SK-N-SH (cell line): ENCODE measurements at regions not wholly inside any gene's neighbourhood (a gene's known extent, or its start where the extent isn't known, plus 50 kb on each side); places are given as distances from the start of the nearest gene placed in this dataset.

ENCODE experiments used
- CTCF ChIA-PET: fragments of 300-600, 350-600 bp; formaldehyde crosslinking; extraction: SDS; loops from one replicate; lab custom pipeline; 2021; lab: Yijun Ruan, JAX
- POLR2A ChIA-PET: fragments of 350-600 bp; sonication (Branson Sonifier 250); formaldehyde crosslinking; extraction: SDS; loops from one replicate; lab custom pipeline; 2020; ENCODE audit warnings: antibody characterized with exemption, inconsistent platforms; lab: Yijun Ruan, JAX
- DNase-seq: peaks from one replicate; pipeline ENCODE4 v3.0.0; 2012
- H2AFZ ChIP-seq: fragments of 200-600 bp; sonication (generic); 2 replicates; pipeline ENCODE4 v1.8.1; 2016; ENCODE audit warnings: antibody characterized with exemption, mild to moderate bottlenecking, low read depth
- H3F3A ChIP-seq: fragments of 200-600 bp; sonication (generic); replicated peaks from 2 replicates; pipeline ENCODE3; 2016; ENCODE audit warnings: antibody characterized with exemption, mild to moderate bottlenecking; ENCODE audit not compliant: insufficient read depth
- H3K27ac ChIP-seq, 2 experiments: fragments of 200-500 bp in 1 of 2; fragments of 200-600 bp in 1 of 2; sonication (Bioruptor generic) in 1 of 2; sonication (generic), shearing (Covaris generic) in 1 of 2; 2 replicates each; pipeline versions ENCODE4 v1.5.1 to v1.6.1; 2014 to 2016; ENCODE audit warnings: low read depth in 2 of 2, inconsistent platforms in 1 of 2, low read length in 1 of 2, mild to moderate bottlenecking in 1 of 2, mixed read lengths in 1 of 2
- H3K27me3 ChIP-seq: fragments of 200-600 bp; sonication (generic), shearing (Covaris generic); 2 replicates; pipeline ENCODE4 v1.6.1; 2016; ENCODE audit warnings: mixed run types; ENCODE audit not compliant: insufficient read depth
- H3K36me3 ChIP-seq, 2 experiments: fragments of 200-500 bp in 1 of 2; fragments of 200-600 bp in 1 of 2; sonication (Bioruptor generic) in 1 of 2; sonication (generic) in 1 of 2; replicated peaks in 1 of 2; 2 replicates each; pipeline versions ENCODE3 to v1.5.1; 2014 to 2016; ENCODE audit warnings: low read length in 1 of 2, mild to moderate bottlenecking in 1 of 2; ENCODE audit not compliant: insufficient read depth in 2 of 2, control insufficient read depth in 1 of 2
- H3K4me1 ChIP-seq, 2 experiments: fragments of 200-500 bp in 1 of 2; fragments of 200-600 bp in 1 of 2; sonication (Bioruptor generic) in 1 of 2; sonication (generic), shearing (Covaris generic) in 1 of 2; 2 replicates each; pipeline versions ENCODE4 v1.5.1 to v1.6.1; 2014 to 2016; ENCODE audit warnings: low read depth in 1 of 2, low read length in 1 of 2, mixed run types in 1 of 2; ENCODE audit not compliant: insufficient read depth in 2 of 2, control insufficient read depth in 1 of 2
- H3K4me2 ChIP-seq: fragments of 200-600 bp; sonication (generic), shearing (Covaris generic); 2 replicates; pipeline ENCODE4 v1.6.1; 2017; ENCODE audit warnings: mixed run types
- H3K4me3 ChIP-seq, 2 experiments: fragments of 200-500 bp in 1 of 2; fragments of 200-600 bp in 1 of 2; sonication (Bioruptor generic) in 1 of 2; sonication (generic), shearing (Covaris generic) in 1 of 2; 2 replicates each; pipeline versions ENCODE4 v1.5.1 to v1.8.1; 2014 to 2016; ENCODE audit warnings: low read depth in 2 of 2, inconsistent platforms in 1 of 2, low read length in 1 of 2, mild to moderate bottlenecking in 1 of 2, mixed read lengths in 1 of 2, moderate library complexity in 1 of 2
- H3K79me2 ChIP-seq: fragments of 200-600 bp; sonication (generic); 2 replicates; pipeline ENCODE4 v1.8.1; 2017; ENCODE audit warnings: mild to moderate bottlenecking; ENCODE audit not compliant: insufficient read depth
- H3K9ac ChIP-seq: fragments of 200-600 bp; sonication (generic); 2 replicates; pipeline ENCODE4 v1.6.1; 2017; ENCODE audit warnings: mixed run types
- H3K9me2 ChIP-seq: fragments of 200-600 bp; sonication (generic); 2 replicates; pipeline ENCODE4 v1.6.1; 2017; ENCODE audit warnings: mixed run types
- H3K9me3 ChIP-seq: fragments of 200-600 bp; sonication (generic); 2 replicates; pipeline ENCODE4 v1.6.1; 2017; ENCODE audit warnings: mixed run types, mild to moderate bottlenecking, moderate library complexity
- H4K20me1 ChIP-seq: fragments of 200-600 bp; sonication (generic); 2 replicates; pipeline ENCODE4 v1.6.1; 2017; ENCODE audit warnings: mild to moderate bottlenecking, mixed run types; ENCODE audit not compliant: insufficient read depth
- CHD2 ChIP-seq: fragments of 150-350 bp; IDR thresholded peaks from 2 replicates; pipeline ENCODE4 v1.6.1; 2018; ENCODE audit warnings: low read length; ENCODE audit not compliant: partially characterized antibody
- ELF1 ChIP-seq: IDR thresholded peaks from 2 replicates; pipeline ENCODE4 v1.4.0; 2012
- FOSL2 ChIP-seq: IDR thresholded peaks from 2 replicates; pipeline ENCODE4 v1.4.0; 2012; ENCODE audit warnings: low read depth, mild to moderate bottlenecking, moderate library complexity, borderline replicate concordance
- FOXJ3 ChIP-seq: sonication (generic); formaldehyde crosslinking; IDR thresholded peaks from 2 replicates; pipeline ENCODE4 v1.5.1; 2020; ENCODE audit warnings: mild to moderate bottlenecking, missing genetic modification reagents
- FOXM1 ChIP-seq: IDR thresholded peaks from 2 replicates; pipeline ENCODE4 v1.4.0; 2012; ENCODE audit warnings: low read depth, mild to moderate bottlenecking
- GATA2 ChIP-seq: sonication (generic); formaldehyde crosslinking; IDR thresholded peaks from 2 replicates; pipeline ENCODE4 v1.5.0; 2020; ENCODE audit warnings: mild to moderate bottlenecking, missing genetic modification reagents
- MAX ChIP-seq: IDR thresholded peaks from 2 replicates; pipeline ENCODE4 v1.4.0; 2012; ENCODE audit warnings: low read depth
- MEF2A ChIP-seq: IDR thresholded peaks from 2 replicates; pipeline ENCODE4 v1.4.0; 2012; ENCODE audit warnings: low read depth, borderline replicate concordance
- MXI1 ChIP-seq: IDR thresholded peaks from 2 replicates; pipeline ENCODE4 v1.6.1; 2012; ENCODE audit warnings: mild to moderate bottlenecking, low read depth, low read length, improper control_type of control experiment
- NFIC ChIP-seq: IDR thresholded peaks from 2 replicates; pipeline ENCODE4 v1.4.0; 2012; ENCODE audit warnings: borderline replicate concordance
- NRF1 ChIP-seq: IDR thresholded peaks from 2 replicates; pipeline ENCODE4 v1.6.1; 2012; ENCODE audit warnings: low read depth, mild to moderate bottlenecking, low read length
- PBX3 ChIP-seq: IDR thresholded peaks from 2 replicates; pipeline ENCODE4; 2012
- RAD21 ChIP-seq: IDR thresholded peaks from 2 replicates; pipeline ENCODE4 v1.6.1; 2012; ENCODE audit warnings: mild to moderate bottlenecking, low read length
- RFX5 ChIP-seq: IDR thresholded peaks from 2 replicates; pipeline ENCODE4 v1.6.1; 2012; ENCODE audit warnings: mild to moderate bottlenecking, improper control_type of control experiment, low read length
- RXRA ChIP-seq: IDR thresholded peaks from 2 replicates; pipeline ENCODE4 v1.4.0; 2012; ENCODE audit warnings: low read depth, mild to moderate bottlenecking, borderline replicate concordance
- SIN3A ChIP-seq: IDR thresholded peaks from 2 replicates; pipeline ENCODE4 v1.6.1; 2012; ENCODE audit warnings: low read depth, mild to moderate bottlenecking, low read length, moderate library complexity, borderline replicate concordance
- TAF1 ChIP-seq: IDR thresholded peaks from 2 replicates; pipeline ENCODE4 v1.6.1; 2012; ENCODE audit warnings: low read depth, mild to moderate bottlenecking, low read length, moderate library complexity, borderline replicate concordance
- TEAD4 ChIP-seq: IDR thresholded peaks from 2 replicates; pipeline ENCODE4 v1.4.0; 2012; ENCODE audit warnings: mild to moderate bottlenecking, borderline replicate concordance; ENCODE audit not compliant: insufficient read depth
- USF1 ChIP-seq: IDR thresholded peaks from 2 replicates; pipeline ENCODE4 v1.4.0; 2012; ENCODE audit warnings: low read depth, borderline replicate concordance
- YY1 ChIP-seq: IDR thresholded peaks from 2 replicates; pipeline ENCODE4 v1.4.0; 2012; ENCODE audit warnings: low read depth, mild to moderate bottlenecking
- ZBTB33 ChIP-seq: IDR thresholded peaks from 2 replicates; pipeline ENCODE4 v1.4.0; 2012; ENCODE audit warnings: low read depth, borderline replicate concordance
- TF ChIP-seq, protein P1 (sequence below): fragments of 200-600 bp; sonication (generic); IDR thresholded peaks from 2 replicates; pipeline ENCODE4 v1.6.1; 2017; ENCODE audit warnings: antibody characterized with exemption, mild to moderate bottlenecking, moderate library complexity

- H3K79me2 ChIP-seq, result no peaks in the 10 kb centered on the region
- DNase-seq, result no peak
- no peaks in the 10 kb centered on the region for H3K27me3 ChIP-seq
- H3K9ac ChIP-seq, result no peak overlapping the region
- POLR2A ChIA-PET, result no interaction called here
- no peak overlapping the region for H3K27ac ChIP-seq
- no peak overlapping the region for H3K4me2 ChIP-seq
- H4K20me1 ChIP-seq, result no peaks in the 10 kb centered on the region
- H3K36me3 ChIP-seq, result no peaks in the 10 kb centered on the region
- no peaks in the 10 kb centered on the region for H3K9me2 ChIP-seq
- no peaks in the 10 kb centered on the region for H3F3A ChIP-seq
- no peaks in the 10 kb centered on the region for H3K9me3 ChIP-seq
- no peak for TF ChIP-seq MAX
- no peak for TF ChIP-seq MEF2A
- no peak for TF ChIP-seq GATA2
- TF ChIP-seq, protein P1, sequence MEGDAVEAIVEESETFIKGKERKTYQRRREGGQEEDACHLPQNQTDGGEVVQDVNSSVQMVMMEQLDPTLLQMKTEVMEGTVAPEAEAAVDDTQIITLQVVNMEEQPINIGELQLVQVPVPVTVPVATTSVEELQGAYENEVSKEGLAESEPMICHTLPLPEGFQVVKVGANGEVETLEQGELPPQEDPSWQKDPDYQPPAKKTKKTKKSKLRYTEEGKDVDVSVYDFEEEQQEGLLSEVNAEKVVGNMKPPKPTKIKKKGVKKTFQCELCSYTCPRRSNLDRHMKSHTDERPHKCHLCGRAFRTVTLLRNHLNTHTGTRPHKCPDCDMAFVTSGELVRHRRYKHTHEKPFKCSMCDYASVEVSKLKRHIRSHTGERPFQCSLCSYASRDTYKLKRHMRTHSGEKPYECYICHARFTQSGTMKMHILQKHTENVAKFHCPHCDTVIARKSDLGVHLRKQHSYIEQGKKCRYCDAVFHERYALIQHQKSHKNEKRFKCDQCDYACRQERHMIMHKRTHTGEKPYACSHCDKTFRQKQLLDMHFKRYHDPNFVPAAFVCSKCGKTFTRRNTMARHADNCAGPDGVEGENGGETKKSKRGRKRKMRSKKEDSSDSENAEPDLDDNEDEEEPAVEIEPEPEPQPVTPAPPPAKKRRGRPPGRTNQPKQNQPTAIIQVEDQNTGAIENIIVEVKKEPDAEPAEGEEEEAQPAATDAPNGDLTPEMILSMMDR, result no peak
- no peak for TF ChIP-seq ELF1
- TF ChIP-seq ZBTB33, result no peak
- TF ChIP-seq FOXJ3 (CRISPR knock-in tag), result no peak
- no peak for TF ChIP-seq NRF1
- no peak for TF ChIP-seq CHD2
- TF ChIP-seq USF1, result no peak
- TF ChIP-seq RAD21, result no peak
- no peak for TF ChIP-seq SIN3A
- TF ChIP-seq NFIC, result no peak
- no peak for TF ChIP-seq TEAD4
- H2AFZ ChIP-seq, result no peak overlapping the region
- no peak overlapping the region for H3K4me3 ChIP-seq
- no peaks in the 10 kb centered on the region for H3K4me1 ChIP-seq
- CTCF ChIA-PET, result no interaction called here
These were observed 304.3 kb upstream of the MEF2C start for GRCh38 chr5:89187268-89187667.

DNA sequence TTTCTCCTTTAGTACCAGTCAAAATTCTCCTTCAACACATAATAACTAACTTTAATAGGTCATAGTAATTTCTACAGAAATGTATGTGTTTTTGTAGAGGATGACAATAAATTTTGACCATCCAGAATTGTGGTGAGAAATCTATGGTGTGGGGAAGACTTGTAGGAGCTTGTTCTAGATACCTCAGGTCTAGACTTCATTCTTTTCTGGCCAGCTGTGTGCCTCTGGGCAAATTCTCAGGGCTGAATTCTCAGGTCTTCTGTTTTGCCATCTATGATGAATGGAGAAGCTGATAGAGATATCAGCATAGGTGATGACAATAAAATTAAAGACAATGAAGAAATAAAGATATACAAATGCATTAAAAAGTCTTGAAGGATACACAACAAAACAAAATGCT, 298.6 kb upstream of the MEF2C start:
- ChIA-PET POLR2A (no interaction called here), CTCF (no interaction called here)
- no peaks in the 10 kb centered on the region for H3F3A ChIP-seq
- no peak overlapping the region for H3K4me3 ChIP-seq
- no peak overlapping the region for H3K27ac ChIP-seq
- no peaks in the 10 kb centered on the region for H3K27me3 ChIP-seq
- no peak for DNase-seq
- no peak overlapping the region for H3K4me2 ChIP-seq
- no peaks in the 10 kb centered on the region for H3K36me3 ChIP-seq
- no peaks in the 10 kb centered on the region for H3K79me2 ChIP-seq
- H4K20me1 ChIP-seq, result no peaks in the 10 kb centered on the region
- H3K9me3 ChIP-seq, result no peaks in the 10 kb centered on the region
- no peaks in the 10 kb centered on the region for H3K4me1 ChIP-seq
- H2AFZ ChIP-seq, result no peak overlapping the region
- no peaks in the 10 kb centered on the region for H3K9me2 ChIP-seq
- no peak overlapping the region for H3K9ac ChIP-seq
- TF ChIP-seq TAF1, result no peak
- no peak for TF ChIP-seq PBX3
- no peak for TF ChIP-seq RXRA
- TF ChIP-seq YY1, result no peak
- TF ChIP-seq MXI1, result no peak
- no peak for TF ChIP-seq ZBTB33
- TF ChIP-seq FOXM1, result no peak
- TF ChIP-seq RFX5, result no peak
- TF ChIP-seq FOSL2, result no peak
- no peak for TF ChIP-seq ELF1
